GM21515 (cell line): ENCODE measurements at regions not wholly inside any gene's neighbourhood (a gene's known extent, or its start where the extent isn't known, plus 50 kb on each side); places are given as distances from the start of the nearest gene placed in this dataset.

Experiments used
- ATAC-seq: cut with Tn5 transposase; IDR thresholded peaks from one replicate; pipeline ENCODE4 v1.9.1; 2021; ENCODE audit not compliant: unreplicated experiment

DNA sequence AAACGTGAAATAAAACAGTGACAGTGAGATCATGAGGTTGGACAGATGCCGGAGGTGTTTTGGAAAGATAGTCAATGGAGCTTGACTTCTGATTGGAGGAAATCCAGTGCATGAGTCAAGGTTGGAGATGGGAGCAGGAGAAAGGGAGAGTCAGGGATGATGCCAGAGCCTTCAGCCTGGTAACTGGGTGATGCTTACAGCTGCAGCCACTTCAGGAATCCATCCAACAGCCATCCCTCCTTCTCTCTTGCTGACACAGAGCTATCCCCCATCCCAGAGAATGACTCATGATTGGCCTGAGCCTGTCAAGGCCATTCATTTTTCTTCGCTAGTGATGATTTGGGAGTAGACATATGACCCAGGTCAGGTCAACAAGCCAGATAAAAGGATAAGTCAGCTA is 112.8 kb downstream of the SAMD5 start:
- ATAC-seq = no peak

DNA sequence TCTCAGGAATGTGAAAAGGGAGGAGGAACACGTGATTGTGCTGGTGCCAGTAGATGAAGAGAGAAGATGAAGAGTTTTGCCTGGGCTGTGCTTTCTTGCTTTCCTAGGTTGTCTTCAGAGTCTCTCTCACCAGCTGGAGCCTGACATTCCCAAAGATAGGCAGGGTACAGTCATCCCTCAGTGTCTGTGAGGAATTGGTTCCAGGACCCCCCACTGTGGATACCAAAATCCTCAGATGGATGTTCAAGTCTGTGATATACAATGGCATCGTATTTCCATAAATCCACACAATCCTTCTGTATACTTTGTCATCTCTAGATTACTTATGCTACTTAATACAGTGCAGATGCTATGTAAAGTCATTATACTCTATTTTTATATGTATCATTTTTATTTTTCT is 113.5 kb downstream of the SAMD5 start:
- ATAC-seq = no peak

DNA sequence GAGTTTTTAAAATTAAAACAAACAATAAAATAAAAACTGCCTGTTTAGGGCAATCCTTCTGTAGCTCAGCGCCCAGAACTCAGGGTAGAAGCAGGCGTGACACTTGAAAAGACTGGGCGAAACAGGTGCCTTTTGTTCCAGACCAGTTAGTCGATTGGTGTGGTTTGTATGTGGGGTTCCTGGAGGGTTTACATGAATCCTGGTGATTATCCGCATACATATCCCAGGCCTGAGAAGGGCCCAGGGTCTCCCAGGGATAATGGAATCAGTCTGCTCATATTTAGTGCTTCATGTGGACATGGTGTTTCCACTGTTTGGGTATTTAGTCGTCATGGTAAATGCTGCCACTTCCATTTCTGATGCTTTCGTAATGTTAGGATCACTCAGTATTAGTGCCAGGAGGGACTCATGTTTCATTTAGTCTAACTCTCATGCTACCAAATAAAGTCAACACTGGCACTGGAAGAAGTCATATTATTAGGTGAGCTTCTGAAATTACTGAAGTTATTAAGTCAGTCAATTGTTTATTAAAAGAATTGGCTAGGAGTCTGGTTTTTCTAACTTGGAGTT is 116.5 kb downstream of the SAMD5 start:
- ATAC-seq = no peak

DNA sequence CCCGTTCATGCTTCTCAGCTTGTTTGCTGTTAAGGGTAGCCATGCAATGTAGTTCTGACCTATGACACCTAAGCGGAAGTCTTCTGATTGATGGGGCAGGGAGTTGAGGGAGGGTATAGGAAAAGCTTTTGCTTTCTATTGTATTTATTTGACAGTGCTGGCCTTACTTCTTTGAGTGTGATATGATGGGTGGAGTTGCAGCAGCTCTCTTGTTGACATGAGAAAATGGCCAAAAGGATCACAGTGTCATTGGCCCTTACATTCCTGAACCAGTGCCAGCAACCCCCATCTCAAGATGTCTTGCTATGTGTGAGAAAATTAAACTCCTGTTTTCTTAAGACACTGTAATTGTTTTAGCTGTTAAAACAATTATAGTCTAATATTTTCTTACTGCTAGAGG is 117.5 kb downstream of the SAMD5 start:
- ATAC-seq = no peak

DNA sequence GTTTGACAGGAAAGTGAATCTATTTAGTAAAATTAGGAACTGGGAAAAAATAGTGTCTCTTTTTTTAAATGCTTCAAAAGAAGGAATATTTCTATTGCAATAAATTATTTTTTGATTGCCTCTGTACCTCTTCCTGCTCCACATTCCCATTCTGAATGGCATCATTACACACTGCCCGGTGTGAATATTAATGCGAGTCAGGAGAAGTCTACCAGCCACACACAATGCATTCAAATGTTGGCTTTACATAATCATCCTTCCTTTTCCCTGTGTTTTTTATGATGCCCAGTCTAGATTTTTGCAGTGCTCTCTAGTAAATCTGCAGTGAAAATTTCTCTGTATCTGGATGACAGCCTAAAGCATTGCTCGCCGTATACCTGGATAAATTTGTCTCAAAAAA is 118.9 kb downstream of the SAMD5 start:
- no peak for ATAC-seq

- no peak for ATAC-seq
These were observed 124.7 kb downstream of the SAMD5 start for GRCh38 chr6:147633191-147633590.

DNA sequence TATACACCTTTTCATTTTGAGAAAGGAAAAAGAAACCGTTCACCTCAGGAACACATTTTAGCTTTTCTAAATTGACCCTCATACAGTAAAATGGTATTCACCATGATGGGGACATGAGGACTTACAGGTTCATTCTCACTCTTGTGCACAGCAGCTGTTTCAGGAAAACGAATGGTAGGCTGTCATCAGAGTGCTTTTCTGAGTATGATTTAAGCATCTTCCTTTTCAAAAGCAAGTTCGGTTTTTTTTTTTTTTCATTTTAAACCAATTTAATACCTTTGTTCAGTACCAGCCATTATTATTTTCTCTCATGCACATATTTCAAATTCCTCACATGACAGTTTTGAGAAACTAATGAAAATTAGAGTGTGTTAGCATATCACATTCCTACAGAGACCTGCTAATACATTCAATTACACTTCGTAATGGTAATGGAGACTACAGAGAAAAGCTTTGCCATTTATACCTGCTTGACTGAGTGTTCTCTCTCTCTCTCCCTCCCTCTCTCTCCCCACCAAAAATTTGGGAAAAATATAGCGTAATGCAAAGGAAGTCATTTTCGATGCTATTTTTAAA is 129.2 kb downstream of the SAMD5 start:
- no peak for ATAC-seq

DNA sequence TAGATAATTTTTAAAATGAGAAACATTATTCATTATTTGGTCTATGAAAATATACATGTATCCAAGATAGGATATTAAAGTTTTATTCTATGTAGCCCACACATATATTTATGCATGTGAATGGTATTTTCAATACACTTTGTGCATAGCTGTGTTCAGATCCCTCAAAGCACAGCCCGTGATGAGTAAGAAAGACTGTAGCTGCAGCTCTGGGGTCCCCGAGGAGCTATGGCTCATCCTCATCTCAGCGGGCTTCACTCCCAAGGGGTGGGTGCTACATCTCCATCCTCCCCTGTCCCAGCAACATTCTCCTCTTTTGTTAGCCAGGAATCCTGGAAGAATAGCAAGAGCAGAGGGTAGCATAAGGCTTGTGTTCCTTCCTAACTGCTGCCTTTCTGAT is 130.8 kb downstream of the SAMD5 start:
- ATAC-seq = no peak

GRCh38 chr6:147640606-147641005 is 132.1 kb downstream of the SAMD5 start:
- no peak for ATAC-seq

GRCh38 chr6:147641511-147641910 is 133.0 kb downstream of the SAMD5 start:
- ATAC-seq = no peak

DNA sequence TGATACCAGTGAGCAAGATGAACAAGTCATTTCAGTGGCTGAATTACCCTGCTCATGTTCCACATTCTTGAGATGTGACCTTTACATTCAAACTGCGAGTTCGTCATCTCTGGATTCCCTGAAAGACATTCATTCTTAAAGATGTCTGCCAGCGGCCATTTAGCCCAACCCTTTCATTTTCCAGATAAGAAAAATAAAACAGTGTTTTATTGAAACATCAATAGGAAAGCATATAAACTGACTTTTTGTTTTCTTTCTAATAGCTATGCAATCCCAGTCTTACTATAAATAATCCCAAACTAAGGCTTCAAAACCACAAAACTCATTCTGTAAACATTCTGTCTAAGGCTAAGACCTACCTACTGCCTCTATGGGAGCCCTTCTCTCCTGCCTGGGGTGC is 134.0 kb downstream of the SAMD5 start:
- ATAC-seq = no peak

GRCh38 chr6:147643341-147644200 is 135.1 kb downstream of the SAMD5 start:
- ATAC-seq = no peak

- no peak for ATAC-seq
These were observed 140.4 kb downstream of the SAMD5 start for GRCh38 chr6:147648916-147649315.

DNA sequence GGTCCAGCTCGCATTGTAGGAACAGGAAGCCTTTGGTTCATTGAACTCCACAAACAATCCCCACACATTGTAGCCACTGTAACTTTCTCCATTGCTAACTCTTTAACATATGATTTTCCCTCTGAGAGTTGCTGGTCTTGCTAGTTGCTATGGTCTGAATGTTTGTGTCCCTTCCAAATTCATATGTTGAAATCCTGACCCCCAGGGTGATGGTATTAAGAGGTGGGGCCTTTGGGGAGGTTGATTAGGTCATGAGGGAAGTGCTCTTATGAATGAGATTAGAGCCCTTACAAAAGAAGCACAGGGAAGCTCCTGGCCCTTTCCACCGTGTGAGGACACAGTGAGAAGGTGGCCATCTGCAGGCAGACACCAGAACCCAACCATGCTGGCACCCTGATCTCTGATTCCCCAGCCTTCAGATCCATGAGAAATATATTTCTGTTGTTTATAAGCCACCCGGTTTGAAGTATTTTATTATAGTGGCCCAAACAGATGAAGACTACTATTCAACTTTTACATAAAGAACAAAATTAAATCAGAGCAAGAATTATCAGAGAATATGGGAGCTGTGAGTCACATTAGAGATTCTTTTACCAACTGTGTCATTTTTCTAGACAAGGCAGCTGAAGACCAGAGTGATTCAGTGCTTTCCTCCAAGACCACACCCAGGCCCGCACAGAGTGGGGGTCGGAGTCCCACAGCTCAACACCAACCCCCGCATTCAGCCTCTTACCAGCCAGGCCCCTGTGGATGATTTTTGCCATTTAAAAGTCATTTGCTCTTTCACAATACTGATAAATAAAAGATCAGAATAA is 143.0 kb downstream of the SAMD5 start:
- ATAC-seq = no peak

DNA sequence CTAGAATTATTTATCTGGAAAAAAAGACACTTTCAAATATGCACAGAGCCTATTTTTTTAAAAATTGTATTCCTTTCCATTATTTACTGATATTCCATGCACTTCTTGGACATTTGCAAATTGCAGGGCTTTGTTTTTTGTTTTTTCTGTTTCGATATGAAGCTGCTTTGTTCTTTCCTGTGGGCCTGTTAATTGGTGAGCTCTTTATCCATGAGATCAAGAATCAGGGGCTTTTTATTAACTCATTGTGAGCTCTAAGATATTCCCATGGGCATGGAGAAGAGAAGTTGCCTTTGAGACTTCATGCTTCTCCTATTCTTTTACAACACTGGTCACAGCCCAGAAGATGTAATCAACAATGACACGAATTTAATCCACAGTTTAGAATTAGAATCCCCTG is 145.1 kb downstream of the SAMD5 start:
- ATAC-seq = no peak

GRCh38 chr6:147654103-147654845 is 145.8 kb downstream of the SAMD5 start:
- ATAC-seq = no peak

GRCh38 chr6:147660334-147661311 is 152.1 kb downstream of the SAMD5 start:
- no peak for ATAC-seq

DNA sequence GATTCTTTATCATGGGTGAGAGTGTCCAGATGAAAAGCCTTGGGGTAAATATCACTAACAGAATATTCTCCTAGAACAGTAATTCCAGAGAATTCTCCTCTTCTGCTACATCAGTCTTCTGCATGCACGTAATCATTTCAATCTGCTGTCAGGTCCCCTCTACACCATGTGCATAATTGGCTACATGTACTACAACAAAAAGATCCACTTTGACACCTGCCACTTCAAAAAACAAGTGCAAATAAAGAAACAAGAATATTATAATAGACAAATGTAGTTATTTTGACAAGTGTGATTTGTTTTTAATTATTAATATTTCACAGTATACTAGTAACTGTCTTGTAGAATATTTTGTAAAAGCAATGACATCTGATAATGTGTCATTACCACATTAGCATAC is 154.2 kb downstream of the SAMD5 start:
- ATAC-seq = no peak

DNA sequence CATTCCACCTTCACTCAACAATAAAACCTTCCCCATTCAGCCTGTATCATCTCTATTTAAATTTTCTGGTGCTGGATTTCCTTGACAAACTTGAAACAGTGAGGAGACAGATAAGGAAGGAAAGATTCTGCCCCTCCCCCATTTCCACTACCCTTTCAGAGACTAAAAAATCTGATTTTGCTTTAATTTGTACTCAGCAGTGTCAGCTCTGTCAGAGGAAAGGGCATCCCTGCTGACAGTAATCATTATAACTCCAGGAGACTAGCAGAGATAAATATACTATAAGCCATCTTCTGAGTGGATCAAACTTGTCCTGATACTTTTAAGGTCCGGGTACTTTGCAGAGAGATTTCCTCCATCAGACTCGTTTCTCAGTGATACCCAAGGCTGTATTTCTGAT is 155.6 kb downstream of the SAMD5 start:
- no peak for ATAC-seq

- no peak for ATAC-seq
These were observed 157.8 kb downstream of the SAMD5 start for GRCh38 chr6:147666255-147666654.
